HepG2 (cell line): ENCODE measurements at regions not wholly inside any gene's neighbourhood (a gene's known extent, or its start where the extent isn't known, plus 50 kb on each side); places are given as distances from the start of the nearest gene placed in this dataset.

Experiments used
- ATAC-seq: fragments of 200-7000 bp; cut with Tn5 transposase; 3 replicates; pipeline ENCODE4 v1.9.1; 2020; ENCODE audit warnings: mild to moderate bottlenecking, moderate library complexity
- BruUV-seq: library from RNA; stranded (reverse); fragments of 400-500 nt; replicated peaks from 2 replicates; lab custom pipeline; 2021; lab: Mats Ljungman, UMichigan
- CTCF ChIA-PET: fragments of 300-600 bp; formaldehyde crosslinking; extraction: SDS; loops from one replicate; lab custom pipeline; 2021; ENCODE audit warnings: low total read pairs, inconsistent platforms, low intra/inter-chr PET ratio; lab: Yijun Ruan, JAX
- POLR2A ChIA-PET: fragments of 350-600 bp; sonication (Branson Sonifier 250); formaldehyde crosslinking; loops from one replicate; lab custom pipeline; 2020; ENCODE audit warnings: antibody characterized with exemption, inconsistent platforms; lab: Yijun Ruan, JAX
- DNase-seq: peaks from one replicate; pipeline ENCODE4 v3.0.0-alpha.2; 2015; ENCODE audit warnings: low spot score
- FAIRE-seq: peaks from 3 replicates; lab custom pipeline; 2011; peaks lifted over from hg19 to GRCh38; lab: Jason Lieb, UNC
- H2AFZ ChIP-seq: one replicate; pipeline ENCODE4 v1.6.1; 2011; ENCODE audit warnings: low read length, inconsistent platforms
- H3K27ac ChIP-seq: fragments of 300-600 bp; 3 replicates; pipeline ENCODE4 v1.8.0; 2011; ENCODE audit warnings: mixed run types, mild to moderate bottlenecking, mixed read lengths, low read length, inconsistent platforms; ENCODE audit not compliant: insufficient read depth; ENCODE audit errors: extremely low read length
- H3K27me3 ChIP-seq, 2 experiments: fragments of 200-600 bp in 1 of 2; 2 replicates in 1 of 2; 3 replicates in 1 of 2; pipeline versions ENCODE4 v1.6.0 to v1.8.0; 2011; ENCODE audit warnings: low read length in 2 of 2, mild to moderate bottlenecking in 2 of 2, moderate library complexity in 2 of 2, inconsistent platforms in 1 of 2; ENCODE audit not compliant: insufficient read depth in 2 of 2, control insufficient read depth in 1 of 2
- H3K36me3 ChIP-seq, 2 experiments: fragments of 200-600 bp in 1 of 2; replicated peaks in 1 of 2; 2 replicates in 1 of 2; 3 replicates in 1 of 2; pipeline versions ENCODE4 v1.5.1 to v1.8.0; 2011; ENCODE audit warnings: low read length in 2 of 2, inconsistent platforms in 1 of 2; ENCODE audit not compliant: insufficient read depth in 2 of 2, control insufficient read depth in 1 of 2
- H3K4me1 ChIP-seq: 2 replicates; pipeline ENCODE4 v1.5.1; 2012; ENCODE audit warnings: low read length, inconsistent platforms; ENCODE audit not compliant: insufficient read depth
- H3K4me2 ChIP-seq: 2 replicates; pipeline ENCODE4 v1.6.0; 2011; ENCODE audit warnings: low read depth, low read length, inconsistent platforms
- H3K4me3 ChIP-seq, 3 experiments: fragments of 200-600 bp in 1 of 3; sonication (generic), shearing (Covaris generic) in 1 of 3; replicated peaks in 1 of 3; 2 replicates each; pipeline ENCODE4 v1.5.1; 2011 to 2016; ENCODE audit warnings: low read length in 3 of 3, inconsistent platforms in 2 of 3, low read depth in 2 of 3, mild to moderate bottlenecking in 2 of 3, control low read depth in 1 of 3, mixed read lengths in 1 of 3; ENCODE audit not compliant: insufficient read depth in 1 of 3
- H3K79me2 ChIP-seq: one replicate; pipeline ENCODE4 v1.6.1; 2011; ENCODE audit warnings: low read length, inconsistent platforms; ENCODE audit not compliant: insufficient read depth
- H3K9ac ChIP-seq: 2 replicates; pipeline ENCODE4 v1.6.0; 2011; ENCODE audit warnings: mild to moderate bottlenecking, low read depth, low read length, inconsistent platforms; ENCODE audit not compliant: insufficient read depth
- H3K9me3 ChIP-seq: 2 replicates; pipeline ENCODE4 v1.5.1; 2012; ENCODE audit warnings: mild to moderate bottlenecking, low read length
- H4K20me1 ChIP-seq: 2 replicates; pipeline ENCODE4 v1.6.0; 2011; ENCODE audit warnings: inconsistent platforms, mild to moderate bottlenecking, low read length, moderate library complexity; ENCODE audit not compliant: insufficient read depth
- AHR ChIP-seq: IDR thresholded peaks from 2 replicates; pipeline ENCODE4 v1.6.1; 2018; ENCODE audit warnings: missing genetic modification reagents, missing compliant biosample characterization
- HNF4G ChIP-seq, 2 experiments: sonication (generic) in 1 of 2; formaldehyde crosslinking in 1 of 2; IDR thresholded peaks; 2 replicates each; pipeline versions ENCODE4 v1.4.0 to v1.6.1; 2011 to 2020; ENCODE audit warnings: borderline replicate concordance in 2 of 2, low read depth in 2 of 2, mild to moderate bottlenecking in 2 of 2, low read length in 1 of 2, missing genetic modification reagents in 1 of 2, moderate library complexity in 1 of 2
- KMT2B ChIP-seq: IDR thresholded peaks from 2 replicates; pipeline ENCODE4 v1.6.1; 2016; ENCODE audit warnings: missing genetic modification reagents, missing compliant biosample characterization
- MYC ChIP-seq: sonication (generic); formaldehyde crosslinking; IDR thresholded peaks from 2 replicates; pipeline ENCODE4 v1.9.0; 2021; ENCODE audit warnings: missing genetic modification reagents, borderline replicate concordance
- NR2F1 ChIP-seq, 2 experiments: fragments of 450-650 bp in 1 of 2; formaldehyde crosslinking in 1 of 2; IDR thresholded peaks; 2 replicates each; pipeline versions ENCODE4 v1.5.0 to v1.6.1; 2016 to 2020; ENCODE audit warnings: mild to moderate bottlenecking in 1 of 2, missing compliant biosample characterization in 1 of 2, missing genetic modification reagents in 1 of 2, moderate library complexity in 1 of 2
- PRMT3 ChIP-seq: sonication (generic); formaldehyde crosslinking; IDR thresholded peaks from 2 replicates; pipeline ENCODE4 v1.8.1; 2022; ENCODE audit warnings: low read depth, mild to moderate bottlenecking, moderate library complexity, missing genetic modification reagents, borderline replicate concordance
- RFX5 ChIP-seq: IDR thresholded peaks from 2 replicates; pipeline ENCODE4 v1.6.1; 2011; ENCODE audit warnings: low read depth, low read length, improper control_type of control experiment
- SIX1 ChIP-seq: sonication (generic); formaldehyde crosslinking; IDR thresholded peaks from 2 replicates; pipeline ENCODE4 v1.4.0; 2020; ENCODE audit warnings: missing genetic modification reagents, borderline replicate concordance
- SP140L ChIP-seq: sonication (generic); formaldehyde crosslinking; IDR thresholded peaks from 2 replicates; pipeline ENCODE4 v1.4.0; 2020; ENCODE audit warnings: missing genetic modification reagents, borderline replicate concordance
- STAT6 ChIP-seq: sonication (generic); formaldehyde crosslinking; IDR thresholded peaks from 2 replicates; pipeline ENCODE4 v1.4.0; 2020; ENCODE audit warnings: missing genetic modification reagents, mild to moderate bottlenecking, borderline replicate concordance
- ZNF235 ChIP-seq: sonication (generic); formaldehyde crosslinking; IDR thresholded peaks from 2 replicates; pipeline ENCODE4 v1.8.1; 2023; ENCODE audit warnings: mild to moderate bottlenecking, missing genetic modification reagents, borderline replicate concordance
- ZNF296 ChIP-seq: sonication (generic); formaldehyde crosslinking; conservative IDR thresholded peaks from 2 replicates; pipeline ENCODE4 v1.5.0; 2020; ENCODE audit warnings: mild to moderate bottlenecking, missing genetic modification reagents
- ZNF337 ChIP-seq: sonication (generic); formaldehyde crosslinking; IDR thresholded peaks from 2 replicates; pipeline ENCODE4 v1.5.1; 2020; ENCODE audit warnings: missing genetic modification reagents, low read depth, mild to moderate bottlenecking, borderline replicate concordance
- ZNF660 ChIP-seq: sonication (generic); formaldehyde crosslinking; IDR thresholded peaks from 2 replicates; pipeline ENCODE4 v1.5.1; 2020; ENCODE audit warnings: mild to moderate bottlenecking, low read depth, missing genetic modification reagents, borderline replicate concordance
- ZNF777 ChIP-seq: sonication (generic); formaldehyde crosslinking; IDR thresholded peaks from 2 replicates; pipeline ENCODE4 v1.4.0; 2020; ENCODE audit warnings: missing genetic modification reagents
- WGBS: methylation state at CpG from one replicate; pipeline ENCODE4 v1.1.6; 2017; ENCODE audit warnings: low lambda C conversion rate; 5-methylcytosine and 5-hydroxymethylcytosine counted together
- in situ Hi-C: cut with HindIII; loops from 2 replicates; pipeline ENCODE4 v1.10.0; 2017; ENCODE audit warnings: low pct_unique_long_range_greater_than_20kb; ENCODE audit not compliant: extremely low pct_ligation_motif_present
- intact Hi-C: fragments of 100-400 bp; cut with micrococcal nuclease; formaldehyde crosslinking; loops from one replicate; pipeline ENCODE4 v1.10.0; 2022; ENCODE audit not compliant: unreplicated experiment
- TF ChIP-seq, protein P1 (sequence below): sonication (generic); formaldehyde crosslinking; IDR thresholded peaks from 2 replicates; pipeline ENCODE4 v1.8.1; 2023; ENCODE audit warnings: mild to moderate bottlenecking, inconsistent platforms, moderate library complexity, missing genetic modification reagents, borderline replicate concordance
- TF ChIP-seq, protein P2 (sequence below): sonication (generic); formaldehyde crosslinking; IDR thresholded peaks from 2 replicates; pipeline ENCODE4 v1.9.0; 2021; ENCODE audit warnings: missing genetic modification reagents, borderline replicate concordance

GRCh38 chr3:104452697-104453096, 914.0 kb upstream of the ALCAM start:
- FAIRE-seq (no peak), ATAC-seq (no peak), DNase-seq (no peak)
- no peaks in the 10 kb centered on the region for H3K36me3 ChIP-seq
- ChIA-PET CTCF (no interaction called here), POLR2A (no interaction called here)
- no peak overlapping the region for H3K4me2 ChIP-seq
- TF ChIP-seq PRMT3 (no peak), SP140L (CRISPR knock-in tag) (no peak), MYC (no peak), HNF4G (IDR thresholded peaks at IDR 0.05; ENCODE audit: borderline replicate concordance, low read depth, low read length) (no peak), HNF4G (CRISPR knock-in tag; IDR thresholded peaks at IDR 0.05; ENCODE audit: borderline replicate concordance, low read depth) (no peak), AHR (no peak), STAT6 (CRISPR knock-in tag) (no peak), NR2F1 (CRISPR knock-in tag; IDR thresholded peaks at IDR 0.05) (no peak), ZNF235 (CRISPR knock-in tag) (no peak), ZNF660 (CRISPR knock-in tag) (no peak), ZNF777 (CRISPR knock-in tag) (no peak), SIX1 (CRISPR knock-in tag) (no peak), ZNF337 (CRISPR knock-in tag) (no peak), ZNF296 (CRISPR knock-in tag) (no peak), RFX5 (no peak), KMT2B (CRISPR knock-in tag) (no peak)
- TF ChIP-seq, protein P1, sequence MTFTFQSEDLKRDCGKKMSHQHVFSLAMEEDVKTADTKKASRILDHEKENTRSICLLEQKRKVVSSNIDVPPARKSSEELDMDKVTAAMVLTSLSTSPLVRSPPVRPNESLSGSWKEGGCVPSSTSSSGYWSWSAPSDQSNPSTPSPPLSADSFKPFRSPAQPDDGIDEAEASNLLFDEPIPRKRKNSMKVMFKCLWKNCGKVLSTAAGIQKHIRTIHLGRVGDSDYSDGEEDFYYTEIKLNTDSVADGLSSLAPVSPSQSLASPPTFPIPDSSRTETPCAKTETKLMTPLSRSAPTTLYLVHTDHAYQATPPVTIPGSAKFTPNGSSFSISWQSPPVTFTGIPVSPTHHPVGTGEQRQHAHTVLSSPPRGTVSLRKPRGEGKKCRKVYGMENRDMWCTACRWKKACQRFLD = no peak
- TF ChIP-seq, protein P2, sequence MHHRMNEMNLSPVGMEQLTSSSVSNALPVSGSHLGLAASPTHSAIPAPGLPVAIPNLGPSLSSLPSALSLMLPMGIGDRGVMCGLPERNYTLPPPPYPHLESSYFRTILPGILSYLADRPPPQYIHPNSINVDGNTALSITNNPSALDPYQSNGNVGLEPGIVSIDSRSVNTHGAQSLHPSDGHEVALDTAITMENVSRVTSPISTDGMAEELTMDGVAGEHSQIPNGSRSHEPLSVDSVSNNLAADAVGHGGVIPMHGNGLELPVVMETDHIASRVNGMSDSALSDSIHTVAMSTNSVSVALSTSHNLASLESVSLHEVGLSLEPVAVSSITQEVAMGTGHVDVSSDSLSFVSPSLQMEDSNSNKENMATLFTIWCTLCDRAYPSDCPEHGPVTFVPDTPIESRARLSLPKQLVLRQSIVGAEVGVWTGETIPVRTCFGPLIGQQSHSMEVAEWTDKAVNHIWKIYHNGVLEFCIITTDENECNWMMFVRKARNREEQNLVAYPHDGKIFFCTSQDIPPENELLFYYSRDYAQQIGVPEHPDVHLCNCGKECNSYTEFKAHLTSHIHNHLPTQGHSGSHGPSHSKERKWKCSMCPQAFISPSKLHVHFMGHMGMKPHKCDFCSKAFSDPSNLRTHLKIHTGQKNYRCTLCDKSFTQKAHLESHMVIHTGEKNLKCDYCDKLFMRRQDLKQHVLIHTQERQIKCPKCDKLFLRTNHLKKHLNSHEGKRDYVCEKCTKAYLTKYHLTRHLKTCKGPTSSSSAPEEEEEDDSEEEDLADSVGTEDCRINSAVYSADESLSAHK (CRISPR knock-in tag) = no peak
- H4K20me1 ChIP-seq = no peaks in the 10 kb centered on the region
- 2% methylated on average over 4 of the region's 4 CpGs for WGBS
- H3K4me3 ChIP-seq = no peak overlapping the region
- H3K9me3 ChIP-seq = no peaks in the 10 kb centered on the region
- no peak overlapping the region for H2AFZ ChIP-seq
- intact Hi-C loops (no loop called here), in situ Hi-C loops (no loop called here)
- no peak overlapping the region for H3K27ac ChIP-seq
- no peaks in the 10 kb centered on the region for H3K27me3 ChIP-seq
- no peak overlapping the region for H3K9ac ChIP-seq
- H3K79me2 ChIP-seq = no peaks in the 10 kb centered on the region
- H3K4me1 ChIP-seq = no peaks in the 10 kb centered on the region
- BruUV-seq = no TSS peak
